ENCODE measurements at regions not wholly inside any gene's neighbourhood (a gene's known extent, or its start where the extent isn't known, plus 50 kb on each side); places are given as distances from the start of the nearest gene placed in this dataset.
"Not testable (repeated sequence)": the region's sequence is repeated elsewhere in the genome, so short reads cannot be mapped to it uniquely, and the experiment has no call there.

DNA sequence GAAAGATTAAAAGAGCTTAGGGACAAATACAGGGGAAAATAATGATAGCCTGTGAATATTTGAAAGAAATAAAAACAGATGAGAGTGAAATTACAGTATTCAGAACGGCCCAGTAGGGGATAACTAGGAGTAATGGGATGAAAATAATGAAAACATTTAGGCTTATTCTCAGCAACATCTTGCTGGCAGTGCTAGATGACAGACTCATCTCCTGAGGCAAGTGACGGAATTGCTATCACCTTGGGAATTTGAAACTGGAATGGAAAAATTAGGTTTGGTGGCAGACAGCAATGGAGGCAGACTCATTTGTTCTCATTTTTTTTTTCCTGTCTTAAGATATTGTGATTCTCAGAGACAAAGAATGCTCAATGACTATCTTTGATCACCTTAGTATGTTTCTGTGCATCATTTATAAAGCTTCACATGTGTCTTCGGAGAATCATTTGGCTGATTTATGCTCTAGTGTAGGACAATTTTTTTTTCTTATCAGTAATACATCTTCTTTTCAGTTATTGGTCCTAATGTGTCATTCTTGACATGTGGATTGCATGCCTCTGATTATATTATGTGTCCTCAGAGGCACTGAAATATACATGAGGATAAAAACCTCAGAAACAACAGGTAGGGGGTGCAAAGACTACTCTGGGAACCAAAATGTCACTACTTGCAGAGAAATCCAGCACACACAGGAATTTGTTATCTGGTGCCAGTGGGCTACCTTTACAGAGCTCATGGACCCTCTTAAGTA is 711.7 kb downstream of the EDEM1 start:
- no peak overlapping the region for H3K4me3 ChIP-seq
- no peaks in the 10 kb centered on the region for H3K9me3 ChIP-seq
- H3K36me3 ChIP-seq: no peaks in the 10 kb centered on the region
- DNase-seq: no peak
- no peaks in the 10 kb centered on the region for H3K4me1 ChIP-seq
- H3K27me3 ChIP-seq (ENCODE audit: low read depth): no peaks in the 10 kb centered on the region
- TF ChIP-seq, protein P1, sequence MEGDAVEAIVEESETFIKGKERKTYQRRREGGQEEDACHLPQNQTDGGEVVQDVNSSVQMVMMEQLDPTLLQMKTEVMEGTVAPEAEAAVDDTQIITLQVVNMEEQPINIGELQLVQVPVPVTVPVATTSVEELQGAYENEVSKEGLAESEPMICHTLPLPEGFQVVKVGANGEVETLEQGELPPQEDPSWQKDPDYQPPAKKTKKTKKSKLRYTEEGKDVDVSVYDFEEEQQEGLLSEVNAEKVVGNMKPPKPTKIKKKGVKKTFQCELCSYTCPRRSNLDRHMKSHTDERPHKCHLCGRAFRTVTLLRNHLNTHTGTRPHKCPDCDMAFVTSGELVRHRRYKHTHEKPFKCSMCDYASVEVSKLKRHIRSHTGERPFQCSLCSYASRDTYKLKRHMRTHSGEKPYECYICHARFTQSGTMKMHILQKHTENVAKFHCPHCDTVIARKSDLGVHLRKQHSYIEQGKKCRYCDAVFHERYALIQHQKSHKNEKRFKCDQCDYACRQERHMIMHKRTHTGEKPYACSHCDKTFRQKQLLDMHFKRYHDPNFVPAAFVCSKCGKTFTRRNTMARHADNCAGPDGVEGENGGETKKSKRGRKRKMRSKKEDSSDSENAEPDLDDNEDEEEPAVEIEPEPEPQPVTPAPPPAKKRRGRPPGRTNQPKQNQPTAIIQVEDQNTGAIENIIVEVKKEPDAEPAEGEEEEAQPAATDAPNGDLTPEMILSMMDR (IDR thresholded peaks at IDR 0.05): no peak
- ATAC-seq: no peak
- intact Hi-C loops (cut with DNase I): no loop called here
- H3K27ac ChIP-seq: no peak overlapping the region

DNA sequence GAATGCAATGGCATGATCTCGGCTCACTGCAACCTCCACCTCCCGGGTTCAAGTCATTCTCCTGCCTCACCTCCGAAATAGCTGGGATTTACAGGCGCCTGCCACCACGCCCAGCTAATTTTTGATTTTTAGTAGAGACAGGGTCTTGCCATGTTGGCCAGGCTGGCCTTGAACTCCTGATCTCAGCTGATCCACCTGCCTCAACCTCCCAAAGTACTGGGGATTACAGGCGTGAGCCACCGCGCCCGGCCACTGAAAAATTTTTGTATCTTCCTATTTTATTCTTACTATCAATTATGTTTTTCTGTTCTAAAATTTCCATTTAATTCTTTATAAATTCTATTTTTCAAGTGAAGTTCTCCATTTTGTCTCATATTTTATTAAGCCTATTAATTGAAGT is 730.4 kb downstream of the EDEM1 start:
- ATAC-seq: no peak
- Histone ChIP-seq H3K4me3 (no peak overlapping the region), H3K27me3 (ENCODE audit: low read depth) (no peaks in the 10 kb centered on the region), H3K36me3 (no peaks in the 10 kb centered on the region), H3K9me3 (no peaks in the 10 kb centered on the region), H3K4me1 (no peaks in the 10 kb centered on the region), H3K27ac (no peak overlapping the region)
- TF ChIP-seq, protein P1 (IDR thresholded peaks at IDR 0.05): no peak
- intact Hi-C loops (cut with DNase I): no loop called here
- no peak for DNase-seq

DNA sequence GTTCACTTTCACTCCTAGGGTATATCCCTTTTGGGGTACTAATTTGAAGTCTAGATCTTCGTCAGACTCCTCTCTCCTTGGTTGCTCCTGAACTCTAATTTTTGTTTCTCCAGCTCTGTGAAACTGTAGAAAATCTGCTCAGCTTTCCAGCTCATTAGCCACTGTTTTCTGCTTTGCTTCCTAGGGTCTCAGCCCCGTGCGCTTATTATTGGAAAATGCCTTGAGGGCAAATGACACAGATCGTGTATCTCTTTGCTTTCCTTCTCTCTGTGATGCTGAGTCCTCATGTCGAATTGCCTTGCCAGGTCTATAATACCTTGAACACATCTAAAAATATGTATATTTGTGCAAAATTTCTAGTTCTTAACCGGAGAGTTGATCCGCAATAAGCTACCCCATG is 731.1 kb downstream of the EDEM1 start:
- no peak for DNase-seq
- Histone ChIP-seq H3K27ac (no peak overlapping the region), H3K4me3 (no peak overlapping the region), H3K36me3 (no peaks in the 10 kb centered on the region), H3K4me1 (no peaks in the 10 kb centered on the region), H3K27me3 (ENCODE audit: low read depth) (no peaks in the 10 kb centered on the region), H3K9me3 (no peaks in the 10 kb centered on the region)
- TF ChIP-seq, protein P1 (IDR thresholded peaks at IDR 0.05): no peak
- no peak for ATAC-seq
- intact Hi-C loops (cut with DNase I): no loop called here

DNA sequence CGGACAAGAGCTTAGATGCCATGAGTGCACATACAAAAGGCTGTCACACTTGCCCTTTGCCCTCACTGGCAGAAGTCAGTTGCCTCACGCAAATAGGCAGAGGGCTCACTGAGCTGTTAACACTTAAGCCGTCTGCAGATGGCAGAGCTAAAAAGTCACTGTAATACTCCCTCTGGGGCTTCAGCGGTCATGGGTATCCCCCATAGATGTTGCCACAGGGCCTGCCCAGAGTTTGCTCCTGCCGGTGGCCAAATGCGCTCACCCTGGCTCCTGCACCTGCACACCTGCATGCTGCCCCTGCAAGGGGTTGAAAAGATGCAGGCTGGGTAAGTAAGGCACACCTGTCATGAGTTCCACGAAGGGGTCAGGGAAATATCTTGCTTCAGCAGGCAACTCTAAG is 741.5 kb downstream of the EDEM1 start:
- intact Hi-C loops (cut with DNase I): no loop called here
- no peaks in the 10 kb centered on the region for H3K36me3 ChIP-seq
- no peak overlapping the region for H3K27ac ChIP-seq
- no peak for ATAC-seq
- H3K4me1 ChIP-seq: no peaks in the 10 kb centered on the region
- no peak for DNase-seq
- no peaks in the 10 kb centered on the region for H3K27me3 ChIP-seq (ENCODE audit: low read depth)
- H3K4me3 ChIP-seq: no peak overlapping the region
- TF ChIP-seq, protein P1 (IDR thresholded peaks at IDR 0.05): no peak
- H3K9me3 ChIP-seq: no peaks in the 10 kb centered on the region

DNA sequence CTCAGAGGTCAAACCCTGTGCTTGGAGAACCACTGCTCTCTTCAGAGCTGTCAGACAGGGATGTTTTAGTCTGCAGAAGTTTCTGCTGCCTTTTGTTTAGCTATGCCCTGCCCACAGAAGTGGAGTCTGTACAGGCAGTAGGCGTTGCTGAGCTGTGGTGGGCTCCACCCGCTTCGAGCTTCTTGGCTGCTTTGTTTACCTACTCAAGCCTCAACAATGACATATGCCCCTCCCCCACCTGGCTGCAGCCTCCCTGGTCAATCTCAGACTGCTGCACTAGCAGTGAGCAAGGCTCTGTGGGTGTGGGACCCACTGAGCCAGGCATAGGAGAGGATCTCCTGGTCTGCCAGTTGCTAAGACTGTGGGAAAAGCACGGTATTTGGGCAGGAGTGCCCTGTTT is 756.6 kb downstream of the EDEM1 start:
- H3K9me3 ChIP-seq; H3K4me3 ChIP-seq; DNase-seq; H3K36me3 ChIP-seq; H3K27me3 ChIP-seq (ENCODE audit: low read depth); H3K4me1 ChIP-seq; H3K27ac ChIP-seq; ATAC-seq; intact Hi-C loops (cut with DNase I): not testable (repeated sequence)

DNA sequence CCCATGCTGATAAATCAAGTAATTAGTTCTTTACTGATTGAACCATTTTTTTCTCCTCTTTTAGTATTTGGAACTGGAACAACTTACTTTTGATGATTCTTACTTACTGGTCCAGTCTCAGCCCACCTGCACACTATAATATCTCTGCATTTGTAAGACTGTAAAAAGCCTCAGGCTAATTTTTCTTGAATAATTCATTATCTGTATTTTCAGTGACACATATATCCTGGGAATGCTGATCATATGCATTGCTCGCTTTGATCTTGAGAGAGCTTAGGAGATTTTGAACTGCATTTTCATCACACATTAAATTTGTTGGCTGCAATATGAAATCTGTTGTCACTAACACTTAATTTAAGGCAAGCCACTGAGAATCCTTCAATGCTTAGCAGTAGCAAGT is 760.6 kb downstream of the EDEM1 start:
- H3K36me3 ChIP-seq: no peaks in the 10 kb centered on the region
- H3K4me3 ChIP-seq: no peak overlapping the region
- H3K4me1 ChIP-seq: no peaks in the 10 kb centered on the region
- intact Hi-C loops (cut with DNase I): no loop called here
- no peak for ATAC-seq
- no peaks in the 10 kb centered on the region for H3K9me3 ChIP-seq
- TF ChIP-seq, protein P1 (IDR thresholded peaks at IDR 0.05): no peak
- no peaks in the 10 kb centered on the region for H3K27me3 ChIP-seq (ENCODE audit: low read depth)
- DNase-seq: no peak
- no peak overlapping the region for H3K27ac ChIP-seq
